Stimulated activated CD8-positive, alpha-beta memory T cell treated with anti-CD3 and anti-CD28 coated beads, Interleukin-4, amount 100 ng/mL, for 4 hours (primary cell): ENCODE measurements at regions not wholly inside any gene's neighbourhood (a gene's known extent, or its start where the extent isn't known, plus 50 kb on each side); places are given as distances from the start of the nearest gene placed in this dataset.

Experiments used
- DNase-seq, 2 donors: peaks; one replicate each; pipeline ENCODE4 v3.0.0-alpha.2; 2020; ENCODE audit warnings: low read depth in 2 of 2, low spot score in 1 of 2

DNA sequence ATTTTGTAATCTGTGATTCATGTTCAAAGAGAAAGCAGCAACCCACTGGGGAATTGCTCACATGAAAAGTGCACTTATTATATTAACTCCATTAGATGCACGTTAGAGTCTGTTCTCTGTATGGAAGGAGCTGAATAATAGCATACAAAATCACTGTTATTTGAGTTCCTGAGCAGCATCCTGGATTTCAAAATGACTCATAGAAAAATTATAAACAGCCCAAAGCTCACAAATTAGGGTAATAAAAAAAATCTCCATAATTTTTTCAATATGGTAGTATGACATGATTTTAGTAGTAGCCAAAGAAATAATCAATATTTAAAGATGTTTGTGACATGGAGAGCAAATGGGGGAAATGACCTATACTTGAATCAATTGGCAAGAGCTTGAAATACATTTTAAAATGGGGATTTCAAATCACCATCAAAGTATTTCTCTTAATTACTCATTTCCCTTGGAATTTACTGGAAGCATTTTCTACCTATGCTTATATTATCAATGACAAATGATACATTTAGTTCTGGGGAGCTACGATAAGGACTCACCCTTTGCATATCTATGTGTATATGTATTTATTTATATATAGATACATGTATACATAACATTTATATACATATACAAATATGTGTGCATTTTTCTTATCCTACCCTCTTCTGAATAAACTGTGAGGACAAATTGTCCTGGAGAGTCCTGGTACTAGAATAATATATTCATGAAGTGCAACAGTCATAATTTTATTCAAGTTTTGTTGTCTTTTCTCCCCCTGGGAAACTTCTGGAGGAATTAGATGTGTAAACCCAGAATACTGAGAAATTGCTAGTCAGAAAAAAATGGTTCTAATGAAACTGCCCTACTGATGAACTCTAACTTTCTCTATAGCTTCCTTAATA is 116.3 kb downstream of the RPL22L1 start:
- no peak for DNase-seq

DNA sequence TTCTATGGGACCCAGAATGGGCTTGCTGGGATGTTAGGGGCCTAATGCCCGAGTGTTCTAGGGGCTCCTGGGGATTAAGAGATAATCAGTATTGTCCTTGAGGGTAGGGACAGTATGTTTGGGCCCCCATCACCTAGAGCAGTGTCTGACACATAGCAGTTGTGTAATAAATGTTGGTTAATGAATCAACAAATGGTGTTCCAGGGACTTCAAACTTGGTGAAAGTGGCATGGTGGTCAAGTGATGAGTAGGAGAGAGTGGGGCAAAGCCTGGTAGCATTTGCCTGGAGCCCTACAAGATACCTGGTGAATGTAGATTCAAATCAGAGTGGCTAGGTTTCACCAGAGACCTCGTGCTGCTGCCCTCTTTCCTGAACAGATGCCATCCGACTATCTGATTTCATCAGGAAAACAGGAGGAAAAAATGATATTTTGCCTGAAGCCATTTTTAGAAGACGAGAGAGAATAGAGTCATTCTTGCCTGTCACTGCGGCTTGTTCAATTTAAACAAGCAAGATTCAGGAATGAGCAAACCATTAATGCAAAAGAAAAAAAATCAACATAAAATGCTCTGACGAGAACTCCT is 117.3 kb downstream of the RPL22L1 start:
- no peak for DNase-seq

DNA sequence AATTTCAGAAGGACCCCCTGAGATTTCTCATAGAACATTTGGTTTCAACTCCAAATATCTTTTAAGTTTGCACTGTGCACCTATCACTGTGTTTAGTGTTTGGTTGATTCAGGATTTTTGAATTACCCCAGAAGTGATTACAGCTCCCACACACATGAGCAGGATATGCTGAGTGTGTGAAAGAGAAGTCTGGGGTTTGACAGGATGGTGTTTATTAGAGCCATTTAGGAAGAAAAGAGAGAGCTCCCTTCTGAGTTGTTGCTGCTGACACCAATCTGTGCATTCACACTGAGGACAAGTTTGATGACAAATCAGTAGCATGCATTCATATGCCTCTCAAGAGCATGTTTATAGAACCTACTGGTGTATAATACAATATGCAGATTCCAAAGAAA is 118.1 kb downstream of the RPL22L1 start:
- DNase-seq = no peak

DNA sequence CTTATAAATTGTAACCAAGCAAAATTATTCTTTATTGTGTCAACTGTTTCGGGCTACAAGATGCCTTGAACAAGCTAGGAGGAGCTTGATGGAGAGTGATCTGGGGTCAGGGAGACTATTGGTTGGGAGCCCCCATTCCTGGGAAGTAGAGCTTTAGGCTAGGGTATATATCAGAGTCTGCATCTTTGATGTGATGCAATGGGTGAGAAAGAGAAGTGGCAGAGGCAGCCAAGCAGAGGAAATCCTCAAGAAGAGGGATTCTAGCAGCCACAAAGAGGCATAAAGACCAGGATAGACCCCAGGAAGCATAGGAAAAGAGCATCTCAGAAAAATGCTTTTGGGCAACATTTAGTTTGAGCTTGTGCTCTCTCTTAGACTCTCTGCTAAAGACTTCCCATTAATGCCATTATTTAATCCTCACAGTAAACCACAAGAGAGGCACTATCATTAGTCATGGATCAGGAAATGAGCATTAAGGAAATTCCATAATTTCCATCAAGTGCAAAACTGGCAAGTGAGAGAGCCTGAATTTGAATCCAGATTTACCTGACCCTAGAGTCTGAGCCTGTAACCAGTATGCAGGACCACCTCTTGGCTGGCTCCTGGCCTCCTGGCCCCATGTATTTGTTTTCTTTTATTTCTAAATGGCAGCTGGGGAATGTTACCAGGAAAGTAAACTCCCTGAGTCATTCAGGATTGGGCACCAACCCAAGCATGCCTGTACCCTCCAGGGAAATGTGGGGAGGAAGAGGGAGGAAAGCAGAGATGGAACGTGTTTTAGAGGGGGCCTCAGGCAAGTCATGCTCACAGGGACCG is 118.7 kb downstream of the RPL22L1 start:
- DNase-seq = no peak

DNA sequence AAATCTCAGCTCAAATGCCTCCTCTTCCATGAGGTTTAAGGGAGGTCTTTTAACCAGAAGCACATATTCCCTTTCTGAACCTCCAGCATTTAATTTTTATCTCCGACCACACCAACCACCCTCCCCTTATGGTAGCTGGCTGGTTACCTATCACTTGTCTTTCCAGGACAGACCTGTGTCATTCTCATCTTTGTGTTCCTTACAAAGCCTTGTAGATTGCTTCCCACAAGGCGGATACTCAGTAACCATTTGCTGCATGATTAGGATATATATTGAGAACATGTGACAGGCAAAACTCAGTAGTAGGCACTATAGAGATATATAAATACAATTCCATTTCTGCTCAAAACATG is 119.5 kb downstream of the RPL22L1 start:
- DNase-seq = no peak

DNA sequence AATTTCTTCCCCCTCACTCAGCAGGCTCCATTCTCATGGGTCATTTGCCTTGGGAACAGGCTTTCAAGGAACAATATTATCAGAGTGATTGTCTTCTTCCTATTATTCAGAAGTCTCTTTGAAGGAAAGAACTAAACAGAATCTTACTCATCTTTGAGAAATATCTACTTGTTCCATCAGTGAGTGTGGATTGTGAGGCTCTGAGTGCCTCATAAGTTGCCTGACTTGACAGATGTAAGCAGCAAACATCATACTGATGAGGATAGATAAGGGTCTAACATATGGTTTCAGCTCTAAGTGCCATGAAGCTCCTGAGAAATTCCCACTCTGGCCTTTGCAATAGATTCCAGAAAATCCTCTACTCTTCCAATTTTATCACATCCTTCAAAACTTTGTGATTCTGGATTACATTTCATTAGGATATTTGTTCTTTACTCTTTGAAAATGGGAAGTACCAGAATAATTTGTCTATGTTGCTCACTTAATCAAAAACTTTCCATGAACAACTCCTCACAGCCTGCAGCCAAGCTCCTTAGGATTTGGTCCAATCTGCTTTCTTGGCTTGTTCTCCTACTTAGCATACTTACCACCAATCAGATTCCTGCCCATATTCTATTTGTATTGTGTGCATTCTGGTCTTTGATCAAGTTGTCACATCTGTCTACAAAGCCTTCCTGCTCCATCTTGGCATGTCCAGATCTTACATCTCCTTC is 120.1 kb downstream of the RPL22L1 start:
- no peak for DNase-seq

DNA sequence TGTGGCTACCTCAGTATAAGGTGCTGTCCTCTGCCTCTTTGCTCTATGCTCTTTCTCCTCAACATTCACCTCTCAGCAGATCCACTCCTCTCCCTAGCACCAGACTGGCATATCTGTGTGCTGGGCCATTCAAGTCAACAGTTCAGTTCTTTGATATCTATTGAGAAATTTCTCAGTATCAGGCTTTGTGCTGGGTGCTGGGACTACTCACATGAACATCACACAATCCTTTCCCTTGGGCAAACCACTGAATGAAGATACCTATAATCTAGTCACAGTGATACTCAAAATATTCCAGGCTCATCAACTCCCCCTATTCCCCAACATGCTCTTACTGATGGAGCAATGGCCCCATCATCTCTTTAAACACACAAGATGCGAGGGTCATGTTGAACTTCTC is 120.8 kb downstream of the RPL22L1 start:
- DNase-seq = no peak

DNA sequence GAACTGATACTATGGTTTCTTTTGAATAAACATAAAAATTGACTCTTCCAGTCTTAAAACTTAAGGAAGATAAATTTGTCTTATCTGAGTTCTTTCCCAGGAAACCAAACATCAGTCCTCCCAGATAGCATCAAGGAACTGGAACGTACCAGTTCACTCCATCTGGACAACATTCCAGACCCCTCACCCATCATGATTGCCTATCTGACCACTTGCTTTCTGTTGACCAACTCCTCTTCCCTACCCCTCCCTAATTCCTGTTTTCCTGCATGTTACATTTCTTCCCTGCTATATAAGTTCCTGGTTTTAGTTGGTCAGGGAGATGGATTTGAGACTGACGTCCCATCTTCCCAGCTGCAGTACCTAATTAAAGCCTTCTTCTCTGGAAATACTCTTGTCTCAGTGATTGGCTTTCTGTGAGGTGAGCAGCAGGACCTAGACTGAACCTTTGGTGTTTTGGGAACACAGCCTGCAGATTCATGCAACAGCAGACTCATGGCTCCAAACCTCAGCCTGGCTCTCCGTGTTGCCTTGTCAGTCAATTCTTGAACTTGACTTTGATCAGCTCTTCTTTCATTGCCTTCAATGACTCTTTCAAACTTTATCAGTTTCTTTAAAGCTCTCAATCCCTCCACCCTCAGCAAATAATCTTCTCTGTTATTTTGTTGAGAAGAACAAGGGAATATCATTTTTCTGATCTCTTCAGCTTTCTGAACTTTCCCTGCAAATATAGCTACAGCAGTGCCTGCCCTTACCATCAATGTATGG is 123.6 kb downstream of the RPL22L1 start:
- DNase-seq = no peak

DNA sequence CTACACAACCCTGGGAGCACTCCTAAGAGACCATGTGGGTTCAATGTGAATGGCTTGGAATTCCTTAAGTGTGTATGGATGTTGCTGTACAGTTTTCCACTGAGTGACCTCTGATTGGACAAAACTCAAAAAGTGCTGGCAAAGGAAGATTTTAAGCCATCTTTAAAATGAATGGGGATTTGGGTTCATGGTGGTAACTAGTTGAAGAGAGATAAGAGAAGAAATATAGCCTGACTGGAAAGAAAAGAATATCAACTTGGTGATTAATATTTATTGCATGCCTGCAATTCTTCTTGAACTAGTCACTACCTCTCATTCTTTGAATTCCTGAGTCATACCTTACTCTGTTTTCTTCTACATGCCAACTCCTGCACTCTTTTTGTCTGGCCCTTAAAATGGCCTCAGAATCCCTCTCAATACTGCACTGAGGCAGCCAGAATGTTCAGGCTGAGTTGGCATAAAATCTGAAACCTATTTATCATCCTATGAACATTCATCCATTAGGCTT is 124.7 kb downstream of the RPL22L1 start:
- DNase-seq = no peak

DNA sequence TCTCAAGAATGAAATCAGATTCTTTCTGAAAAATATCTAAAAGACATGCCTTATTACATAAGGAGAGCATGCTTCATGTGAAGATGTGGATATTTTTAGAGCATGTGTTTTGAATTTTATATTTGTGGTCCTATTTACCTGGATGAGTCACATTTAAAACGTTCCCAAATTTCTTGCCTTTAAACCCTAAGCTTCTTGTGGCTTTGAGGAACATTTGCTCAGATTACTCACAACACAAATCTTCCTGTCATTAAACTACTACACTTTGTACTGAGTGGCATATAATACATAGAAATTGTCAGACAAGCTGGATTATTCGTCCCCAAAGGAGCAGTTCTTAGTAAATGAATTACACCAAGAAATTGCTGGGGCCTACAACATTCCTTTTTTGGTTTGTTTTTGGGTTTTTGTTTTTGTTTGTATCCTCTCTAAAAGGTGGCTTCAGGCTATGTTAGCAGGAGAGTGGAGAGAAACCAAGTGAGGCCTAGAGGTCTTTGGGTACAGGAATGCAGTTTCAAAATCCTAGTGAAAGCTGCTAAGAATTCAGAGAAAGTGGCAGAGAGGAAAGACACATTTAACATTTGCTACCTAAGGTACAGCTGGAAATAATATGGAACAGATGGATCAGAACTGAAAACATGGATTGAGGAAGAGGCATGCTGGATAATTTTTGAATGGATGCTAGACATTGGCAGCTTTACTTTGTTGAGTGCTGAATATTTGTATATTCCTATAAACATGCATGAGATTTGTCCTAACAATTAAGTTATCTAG is 128.1 kb downstream of the RPL22L1 start:
- no peak for DNase-seq

DNA sequence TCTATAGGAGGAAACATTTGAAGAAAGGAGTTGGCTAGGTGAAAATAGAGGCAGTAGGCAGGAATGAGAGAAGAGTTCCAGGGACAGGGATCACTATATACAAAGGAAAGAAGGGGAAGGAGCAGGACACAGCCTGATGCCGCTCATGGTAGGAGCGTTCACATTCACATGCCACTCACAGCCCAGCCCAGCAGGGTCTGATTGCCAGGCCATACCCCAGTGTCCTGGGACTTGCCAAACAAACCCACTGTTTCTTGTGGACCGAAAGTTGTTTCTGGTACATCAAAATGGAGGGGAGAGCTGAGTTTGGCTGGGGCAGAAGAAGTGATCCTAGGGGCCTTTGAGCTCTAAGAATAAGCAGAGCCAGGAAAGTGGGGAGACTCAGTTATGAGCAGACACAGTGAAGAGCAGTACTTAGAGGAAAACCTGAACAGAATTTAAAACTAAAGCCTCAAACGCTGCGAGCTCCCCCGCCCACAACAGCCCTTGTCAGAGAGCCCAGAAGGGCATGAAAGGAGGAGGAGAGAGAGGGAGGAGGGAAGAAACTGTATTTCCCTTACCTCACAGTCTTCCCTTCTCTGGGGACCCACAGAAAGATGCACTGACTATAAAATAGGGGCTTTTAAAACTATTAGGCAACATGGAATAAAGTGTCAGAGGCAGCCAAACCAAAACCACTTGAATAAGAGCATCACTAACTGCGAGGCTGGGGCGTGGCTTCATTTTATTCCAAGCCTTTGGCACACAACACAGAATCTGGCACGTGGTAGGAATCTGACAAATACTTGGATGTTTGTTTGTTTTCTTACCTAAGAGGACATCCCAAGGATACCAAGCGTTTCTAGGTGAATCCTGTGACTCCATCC is 129.0 kb downstream of the RPL22L1 start:
- no peak for DNase-seq

DNA sequence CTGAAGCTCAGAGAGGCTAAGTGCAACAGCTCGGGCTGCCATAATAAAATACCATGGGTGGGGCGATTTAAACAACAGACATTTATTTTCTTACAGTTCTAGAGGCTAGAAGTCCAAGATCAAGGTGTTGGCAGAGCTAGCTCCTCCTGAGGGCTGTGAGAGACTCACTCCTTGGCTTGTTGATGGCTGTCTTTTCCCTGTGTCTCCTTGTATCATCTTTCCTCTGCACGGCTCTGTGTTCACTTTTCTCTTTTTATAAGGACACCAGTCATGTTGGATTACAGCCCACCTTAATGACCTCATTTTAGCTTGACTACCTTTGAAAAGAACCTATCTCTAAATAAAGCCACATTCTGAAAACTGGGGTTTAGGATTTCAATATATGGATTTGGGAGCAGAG is 129.7 kb downstream of the RPL22L1 start:
- no peak for DNase-seq

DNA sequence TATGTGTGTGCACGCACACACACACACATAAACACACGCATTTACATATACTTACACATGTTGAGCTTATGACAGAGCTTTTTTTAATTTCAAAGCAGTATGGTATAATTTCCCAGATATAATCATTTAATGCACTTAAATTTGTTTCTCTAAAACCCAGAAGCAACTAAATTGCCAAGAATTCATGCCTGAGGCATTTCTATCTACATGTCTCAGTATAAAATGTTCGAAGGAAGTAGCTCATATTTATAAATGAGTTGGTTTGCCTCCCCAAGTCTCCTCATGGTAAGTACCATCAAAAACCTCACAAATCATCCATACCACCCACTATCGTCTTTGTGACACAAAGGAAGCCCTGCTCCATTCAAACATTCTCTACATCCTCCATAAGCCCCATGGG is 130.6 kb downstream of the RPL22L1 start:
- no peak for DNase-seq

DNA sequence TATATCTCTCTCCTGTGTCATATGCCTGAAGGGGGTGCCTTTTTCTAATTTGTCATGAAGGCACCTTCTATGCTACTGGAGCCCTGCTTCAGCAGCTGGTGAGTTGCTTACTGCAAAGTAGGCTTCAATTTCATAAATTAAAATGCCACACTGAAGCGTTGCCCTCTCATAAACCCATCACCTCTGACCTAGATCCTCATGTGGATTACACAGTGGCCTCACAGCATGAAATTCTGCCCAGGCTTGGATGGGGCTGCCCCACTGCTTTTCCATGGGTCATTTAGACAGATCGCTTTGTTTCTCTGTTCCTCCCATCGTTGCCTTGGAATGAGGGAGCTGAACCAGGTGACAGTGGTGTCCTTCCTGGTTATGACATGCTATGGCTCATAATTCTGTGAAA is 131.2 kb downstream of the RPL22L1 start:
- no peak for DNase-seq

DNA sequence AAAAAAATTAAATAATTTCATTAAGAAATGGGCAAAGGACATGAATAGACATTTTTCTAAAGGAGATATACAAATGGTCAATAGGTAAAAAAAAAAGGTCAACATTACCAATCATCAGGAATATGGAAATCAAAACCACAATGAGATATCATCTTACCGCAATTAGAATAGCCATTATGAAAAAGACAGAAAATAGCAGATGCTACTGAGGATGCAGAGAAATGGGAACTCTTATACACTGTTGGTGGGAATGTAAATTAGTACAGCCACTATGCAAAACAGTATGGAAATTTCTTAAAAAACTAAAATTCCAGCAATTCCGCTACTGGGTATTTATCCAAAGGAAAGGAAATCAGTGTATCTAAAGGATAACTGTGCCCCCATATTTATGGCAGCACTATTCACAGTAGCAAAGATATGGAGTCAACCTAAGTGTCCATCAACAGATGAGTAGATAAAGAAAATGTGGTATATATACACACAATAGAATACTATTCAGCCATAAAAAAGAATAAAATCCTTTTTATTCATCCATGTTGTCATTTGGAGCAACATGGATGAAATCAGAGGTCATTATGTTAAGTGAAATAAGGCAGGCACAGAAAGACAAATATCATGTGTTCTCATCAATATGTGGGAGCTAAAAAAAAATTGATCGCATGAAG is 132.4 kb downstream of the RPL22L1 start:
- DNase-seq = no peak

DNA sequence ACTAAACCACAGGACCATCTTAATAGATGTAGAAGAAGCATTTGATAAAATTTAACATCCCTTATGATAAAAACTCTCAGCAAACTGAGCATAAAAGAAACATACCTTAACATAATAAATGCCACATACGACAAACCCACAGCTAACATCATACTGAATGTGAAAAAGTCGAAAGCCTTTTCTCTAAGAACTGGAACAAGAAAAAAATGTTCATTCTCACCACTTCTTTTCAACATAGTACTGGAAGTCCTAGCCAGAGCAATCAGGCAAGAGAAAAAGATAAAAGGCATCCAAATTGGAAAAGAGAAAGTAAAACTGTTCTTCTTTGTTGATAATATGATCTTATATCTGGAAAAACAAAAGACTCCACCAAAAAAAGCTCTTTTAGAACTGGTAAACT is 134.2 kb downstream of the RPL22L1 start:
- DNase-seq = no peak

DNA sequence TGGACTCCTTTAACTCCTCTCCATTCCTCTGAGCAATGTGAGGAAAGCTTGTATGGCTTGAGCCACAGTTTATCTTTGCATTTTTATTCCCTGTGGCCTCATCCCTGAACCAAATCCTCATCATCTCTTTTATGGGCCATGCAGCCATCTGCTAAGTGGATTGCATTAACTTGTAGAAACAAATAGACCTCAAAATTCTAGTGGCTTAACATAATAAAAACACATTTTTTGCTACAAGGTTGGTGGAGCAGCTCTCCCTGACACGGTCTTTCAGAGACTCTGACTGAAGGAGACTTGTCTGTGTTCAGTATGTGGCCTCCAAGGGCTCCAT is 135.3 kb downstream of the RPL22L1 start:
- no peak for DNase-seq

DNA sequence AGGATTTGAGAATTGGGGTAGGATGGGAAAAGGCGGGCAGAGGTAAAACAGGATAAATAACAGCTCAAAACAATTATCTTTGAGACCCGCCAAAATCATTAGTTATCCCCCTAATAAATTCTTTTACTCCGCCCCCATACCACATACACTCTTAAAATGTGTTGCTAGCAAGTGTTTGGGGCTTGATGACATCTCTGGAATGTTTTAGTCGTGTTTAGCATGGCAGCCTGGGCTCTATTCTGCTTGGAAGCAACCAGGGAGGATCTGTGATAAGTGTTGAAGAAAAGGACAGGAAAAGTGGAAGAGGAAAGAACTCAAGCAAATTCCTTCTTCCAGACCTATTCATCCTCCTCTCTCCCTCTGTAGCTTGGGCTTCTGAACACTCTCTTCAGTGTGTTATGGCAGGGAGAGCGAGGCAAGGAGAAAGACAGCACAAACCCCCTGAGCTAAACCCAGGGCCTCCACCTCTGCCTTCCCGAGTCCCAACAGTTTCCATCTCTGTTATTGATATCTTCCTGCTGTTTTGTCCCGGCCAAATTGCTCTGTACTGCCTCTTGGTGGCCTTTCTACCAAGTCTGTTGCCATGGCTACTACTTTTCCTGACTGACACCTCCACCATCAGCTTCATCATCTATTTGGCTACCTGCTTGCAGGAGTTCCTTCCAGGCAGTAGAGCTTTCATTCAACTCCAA is 135.8 kb downstream of the RPL22L1 start:
- DNase-seq = no peak
